GM23338 (cell line): ENCODE measurements at regions not wholly inside any gene's neighbourhood (a gene's known extent, or its start where the extent isn't known, plus 50 kb on each side); places are given as distances from the start of the nearest gene placed in this dataset.

ENCODE experiments used
- ATAC-seq: fragments of 200-7000 bp; cut with Tn5 transposase; 3 replicates; pipeline ENCODE4 v1.9.1; 2020
- DNase-seq: peaks from one replicate; pipeline ENCODE4 v3.0.0-alpha.2; 2015; ENCODE audit warnings: low spot score
- H2AFZ ChIP-seq: fragments of 200-600 bp; sonication (generic); 2 replicates; pipeline ENCODE4 v1.8.0; 2016; ENCODE audit warnings: antibody characterized with exemption, mild to moderate bottlenecking, moderate library complexity
- H3F3A ChIP-seq: fragments of 200-600 bp; sonication (generic); replicated peaks from 2 replicates; pipeline ENCODE4 v1.8.0; 2017; ENCODE audit warnings: antibody characterized with exemption, mixed run types, low read depth
- H3K27ac ChIP-seq: fragments of 200-600 bp; sonication (generic); 2 replicates; pipeline ENCODE4 v1.6.1; 2016; ENCODE audit warnings: low read depth
- H3K27me3 ChIP-seq: fragments of 200-600 bp; sonication (generic); 2 replicates; pipeline ENCODE4 v1.8.0; 2016; ENCODE audit warnings: mild to moderate bottlenecking, mixed run types, moderate library complexity; ENCODE audit not compliant: insufficient read depth
- H3K36me3 ChIP-seq: fragments of 200-600 bp; sonication (generic); 2 replicates; pipeline ENCODE4 v1.8.0; 2016; ENCODE audit warnings: mild to moderate bottlenecking; ENCODE audit not compliant: insufficient read depth
- H3K4me1 ChIP-seq: fragments of 200-600 bp; sonication (generic); 2 replicates; pipeline ENCODE4 v1.8.0; 2016; ENCODE audit warnings: mild to moderate bottlenecking, moderate library complexity; ENCODE audit not compliant: insufficient read depth
- H3K4me2 ChIP-seq: fragments of 200-600 bp; sonication (generic); 2 replicates; pipeline ENCODE4 v1.7.1; 2017; ENCODE audit warnings: mixed run types
- H3K4me3 ChIP-seq: fragments of 200-600 bp; sonication (generic); 2 replicates; pipeline ENCODE4 v1.6.1; 2016; ENCODE audit warnings: mixed run types
- H3K79me2 ChIP-seq: fragments of 200-600 bp; sonication (generic); replicated peaks from 2 replicates; pipeline ENCODE4 v1.8.0; 2017; ENCODE audit warnings: mild to moderate bottlenecking; ENCODE audit not compliant: insufficient read depth
- H3K9me2 ChIP-seq: fragments of 200-600 bp; sonication (generic); 2 replicates; pipeline ENCODE4 v1.8.0; 2017; ENCODE audit not compliant: insufficient read depth
- H4K20me1 ChIP-seq: fragments of 200-600 bp; sonication (generic); replicated peaks from 2 replicates; pipeline ENCODE4 v1.8.0; 2017; ENCODE audit warnings: mild to moderate bottlenecking; ENCODE audit not compliant: insufficient read depth
- H3K27ac Mint-ChIP-seq: 2 replicates; pipeline ENCODE4 v1.8.0; 2020; ENCODE audit warnings: inconsistent platforms, mild to moderate bottlenecking, moderate library complexity, mixed read lengths
- H3K27me3 Mint-ChIP-seq: 3 replicates; pipeline ENCODE4 v1.8.0; 2022; ENCODE audit warnings: low read depth, mild to moderate bottlenecking, moderate library complexity, mixed read lengths, inconsistent platforms; ENCODE audit not compliant: insufficient read depth, poor library complexity
- H3K36me3 Mint-ChIP-seq: 3 replicates; pipeline ENCODE4 v1.8.0; 2021; ENCODE audit warnings: low read depth, mild to moderate bottlenecking, inconsistent platforms, moderate library complexity, mixed read lengths
- H3K4me1 Mint-ChIP-seq: 3 replicates; pipeline ENCODE4 v1.8.0; 2020; ENCODE audit warnings: mild to moderate bottlenecking, inconsistent platforms, mixed read lengths
- H3K4me3 Mint-ChIP-seq: 3 replicates; pipeline ENCODE4 v1.8.0; 2021; ENCODE audit warnings: moderate library complexity, mild to moderate bottlenecking, inconsistent platforms, mixed read lengths
- H3K9me3 Mint-ChIP-seq: 3 replicates; pipeline ENCODE4 v1.8.0; 2020; ENCODE audit warnings: moderate library complexity, mild to moderate bottlenecking, inconsistent platforms, mixed read lengths
- CREB1 ChIP-seq: fragments of 250-450 bp; sonication (Bioruptor Pico); IDR thresholded peaks from 2 replicates; pipeline ENCODE4 v1.5.0; 2020; ENCODE audit warnings: low read depth, mild to moderate bottlenecking, moderate library complexity
- ETS1 ChIP-seq: IDR thresholded peaks from 2 replicates; pipeline ENCODE4 v1.6.1; 2016; ENCODE audit warnings: antibody characterized with exemption
- JUNB ChIP-seq: IDR thresholded peaks from one replicate; pipeline ENCODE4 v1.6.1; 2016; ENCODE audit warnings: antibody characterized with exemption; ENCODE audit not compliant: unreplicated experiment
- POLR2AphosphoS5 ChIP-seq: IDR thresholded peaks from 2 replicates; pipeline ENCODE4 v1.6.1; 2016; ENCODE audit warnings: antibody characterized with exemption, low read depth
- ZNF462 ChIP-seq: fragments of 250-450 bp; sonication (Bioruptor Pico); IDR thresholded peaks from 2 replicates; pipeline ENCODE4 v1.5.0; 2020; ENCODE audit warnings: mild to moderate bottlenecking, moderate library complexity

GRCh38 chr6:147040121-147040910, 163.9 kb upstream of the STXBP5 start:
- Histone ChIP-seq H3K9me2 (peaks cover 9% of the 10 kb centered on the region; the same call in 1 of the 2 replicates), H3K27ac (no peak overlapping the region), H3K36me3 (no peaks in the 10 kb centered on the region), H3K4me2 (no peak overlapping the region), H3K27me3 (no peaks in the 10 kb centered on the region), H3F3A (no peaks in the 10 kb centered on the region), H3K79me2 (no peaks in the 10 kb centered on the region), H3K4me1 (peaks cover 7% of the 10 kb centered on the region; the same call in 1 of the 2 replicates), H2AFZ (0 out of 2 replicates have a peak overlapping the region, but pooled peaks have one; percentile 38), H4K20me1 (no peaks in the 10 kb centered on the region), H3K4me3 (no peak overlapping the region)
- DNase-seq (no peak), ATAC-seq (no peak)
- H3K4me3 Mint-ChIP-seq = no peak overlapping the region
- no peak overlapping the region for H3K27ac Mint-ChIP-seq
- H3K4me1 Mint-ChIP-seq = peaks cover 7% of the 10 kb centered on the region; the same call in 1 of the 3 replicates
- peaks cover 26% of the 10 kb centered on the region for H3K9me3 Mint-ChIP-seq
- no peaks in the 10 kb centered on the region for H3K27me3 Mint-ChIP-seq
- TF ChIP-seq ZNF462 (no peak), CREB1 (no peak), JUNB (no peak)
- peaks cover 16% of the 10 kb centered on the region for H3K36me3 Mint-ChIP-seq

GRCh38 chr6:147042679-147043078, 161.5 kb upstream of the STXBP5 start:
- ATAC-seq = no peak
- H3K27me3 Mint-ChIP-seq = peaks cover 1% of the 10 kb centered on the region
- Histone ChIP-seq H3K27me3 (no peaks in the 10 kb centered on the region), H2AFZ (no peak overlapping the region), H3K9me2 (peaks cover 19% of the 10 kb centered on the region; the same call in 1 of the 2 replicates), H3K36me3 (no peaks in the 10 kb centered on the region), H3F3A (no peaks in the 10 kb centered on the region), H3K4me3 (no peak overlapping the region), H4K20me1 (no peaks in the 10 kb centered on the region), H3K27ac (no peak overlapping the region), H3K79me2 (no peaks in the 10 kb centered on the region), H3K4me1 (peaks cover 5% of the 10 kb centered on the region; the same call in 1 of the 2 replicates), H3K4me2 (no peak overlapping the region)
- TF ChIP-seq ETS1 (no peak), POLR2AphosphoS5 (no peak)
- H3K27ac Mint-ChIP-seq = no peak overlapping the region
- no peak for DNase-seq
- H3K9me3 Mint-ChIP-seq = peaks cover 26% of the 10 kb centered on the region
- no peak overlapping the region for H3K4me3 Mint-ChIP-seq
- peaks cover 16% of the 10 kb centered on the region for H3K36me3 Mint-ChIP-seq
- peaks cover 4% of the 10 kb centered on the region; the same call in 1 of the 3 replicates for H3K4me1 Mint-ChIP-seq
